Activated CD4-positive, alpha-beta T cell treated with anti-CD3 and anti-CD28 coated beads, Interleukin-2, Interleukin-6, amounts not matched to agents 100 ng/mL and 50 ng/mL, durations not matched to agents 16 hours and 8 hours (primary cell): ENCODE measurements at regions not wholly inside any gene's neighbourhood (a gene's known extent, or its start where the extent isn't known, plus 50 kb on each side); places are given as distances from the start of the nearest gene placed in this dataset.
"Not testable (repeated sequence)": the region's sequence is repeated elsewhere in the genome, so short reads cannot be mapped to it uniquely, and the experiment has no call there.

Source experiments
- DNase-seq: peaks from one replicate; pipeline ENCODE4 v3.0.0-alpha.2; 2020

- no peak for DNase-seq
These were observed 167.5 kb upstream of the DPP10 start for GRCh38 chr2:114274957-114275356.

GRCh38 chr2:114281188-114281587 is 161.3 kb upstream of the DPP10 start:
- DNase-seq = no peak

GRCh38 chr2:114283774-114284173 is 158.7 kb upstream of the DPP10 start:
- DNase-seq = no peak

- no peak for DNase-seq
These were observed 156.0 kb upstream of the DPP10 start for GRCh38 chr2:114286438-114286837.

- DNase-seq = no peak
These were observed 149.1 kb upstream of the DPP10 start for GRCh38 chr2:114293355-114293754.

- DNase-seq = no peak
These were observed 147.7 kb upstream of the DPP10 start for GRCh38 chr2:114294741-114295140.

GRCh38 chr2:114300351-114300750 is 142.1 kb upstream of the DPP10 start:
- not testable (repeated sequence) for DNase-seq

GRCh38 chr2:114316532-114317300 is 125.7 kb upstream of the DPP10 start:
- DNase-seq = no peak

GRCh38 chr2:114330594-114330993 is 111.8 kb upstream of the DPP10 start:
- no peak for DNase-seq

- no peak for DNase-seq
These were observed 110.5 kb upstream of the DPP10 start for GRCh38 chr2:114331934-114332333.

GRCh38 chr2:114345246-114345645 is 97.2 kb upstream of the DPP10 start:
- DNase-seq = no peak

GRCh38 chr2:114346658-114347057 is 95.8 kb upstream of the DPP10 start:
- no peak for DNase-seq

- no peak for DNase-seq
These were observed 92.2 kb upstream of the DPP10 start for GRCh38 chr2:114350186-114350725.

GRCh38 chr2:114352988-114353387 is 89.5 kb upstream of the DPP10 start:
- no peak for DNase-seq

GRCh38 chr2:114354199-114354598 is 88.2 kb upstream of the DPP10 start:
- no peak for DNase-seq

- no peak for DNase-seq
These were observed 73.7 kb upstream of the DPP10 start for GRCh38 chr2:114368705-114369104.

GRCh38 chr2:114371721-114372120 is 70.7 kb upstream of the DPP10 start:
- DNase-seq = not testable (repeated sequence)

GRCh38 chr2:114373591-114373990 is 68.8 kb upstream of the DPP10 start:
- DNase-seq = no peak

GRCh38 chr2:114384441-114384840 is 58.0 kb upstream of the DPP10 start:
- DNase-seq = no peak

GRCh38 chr2:114389021-114389420 is 53.4 kb upstream of the DPP10 start:
- no peak for DNase-seq
